OCI-LY7 (cell line): ENCODE measurements at regions not wholly inside any gene's neighbourhood (a gene's known extent, or its start where the extent isn't known, plus 50 kb on each side); places are given as distances from the start of the nearest gene placed in this dataset.

Experiments used
- BruUV-seq: library from RNA; stranded (reverse); fragments of 400-500 nt; replicated peaks from 2 replicates; lab custom pipeline; 2021; lab: Mats Ljungman, UMichigan
- CTCF ChIA-PET: fragments of 300-600 bp; sonication (Branson Sonifier 250); formaldehyde crosslinking; loops from one replicate; lab custom pipeline; 2022; ENCODE audit warnings: antibody characterized with exemption; ENCODE audit not compliant: unreplicated experiment; lab: Charles Lee
- POLR2A ChIA-PET: fragments of 300-600 bp; sonication (Branson Sonifier 250); formaldehyde crosslinking; loops from one replicate; lab custom pipeline; 2022; ENCODE audit warnings: antibody characterized with exemption; lab: Charles Lee
- DNase-seq: peaks from one replicate; pipeline ENCODE4 v3.0.0-alpha.2; 2015; ENCODE audit warnings: low spot score
- H2AFZ ChIP-seq: fragments of 200-600 bp; sonication (generic), shearing (Covaris generic); 2 replicates; pipeline ENCODE4 v1.6.1; 2014; ENCODE audit warnings: mild to moderate bottlenecking, antibody characterized with exemption, low read length, moderate library complexity
- H3K27ac ChIP-seq: fragments of 200-600 bp; sonication (generic); 2 replicates; pipeline ENCODE4 v1.5.1; 2014; ENCODE audit warnings: mixed run types, low read depth, mild to moderate bottlenecking, moderate library complexity, low read length, inconsistent platforms; ENCODE audit not compliant: poor library complexity, severe bottlenecking
- H3K36me3 ChIP-seq: fragments of 200-600 bp; sonication (generic); 2 replicates; pipeline ENCODE4 v1.6.1; 2014; ENCODE audit warnings: mild to moderate bottlenecking, antibody characterized with exemption, low read length, moderate library complexity, mixed read lengths; ENCODE audit not compliant: insufficient read depth
- H3K4me1 ChIP-seq: fragments of 200-600 bp; sonication (generic); 2 replicates; pipeline ENCODE4 v1.5.1; 2014; ENCODE audit warnings: mild to moderate bottlenecking, low read length; ENCODE audit not compliant: insufficient read depth, poor library complexity, severe bottlenecking
- H3K4me2 ChIP-seq: fragments of 200-600 bp; sonication (generic); 2 replicates; pipeline ENCODE4 v1.6.1; 2014; ENCODE audit warnings: mild to moderate bottlenecking, low read length
- H3K4me3 ChIP-seq: fragments of 200-600 bp; sonication (generic); 2 replicates; pipeline ENCODE4 v1.5.1; 2014; ENCODE audit warnings: mild to moderate bottlenecking, low read depth, low read length; ENCODE audit not compliant: poor library complexity, severe bottlenecking
- H3K79me2 ChIP-seq: fragments of 200-600 bp; sonication (generic); 2 replicates; pipeline ENCODE4 v1.6.1; 2016; ENCODE audit warnings: low read depth, mild to moderate bottlenecking, low read length, moderate library complexity, mixed read lengths; ENCODE audit not compliant: insufficient read depth
- H3K9me2 ChIP-seq: fragments of 200-600 bp; sonication (generic); 2 replicates; pipeline ENCODE4 v1.6.1; 2016; ENCODE audit warnings: mild to moderate bottlenecking, low read length, mixed read lengths; ENCODE audit not compliant: insufficient read depth
- H3K9me3 ChIP-seq: fragments of 200-600 bp; sonication (generic); 2 replicates; pipeline ENCODE4 v1.6.1; 2014; ENCODE audit warnings: mild to moderate bottlenecking, mixed run types, low read length, mixed read lengths
- H4K20me1 ChIP-seq: fragments of 200-600 bp; sonication (generic); 2 replicates; pipeline ENCODE4 v1.6.1; 2014; ENCODE audit warnings: mild to moderate bottlenecking, antibody characterized with exemption, low read length, moderate library complexity, mixed read lengths; ENCODE audit not compliant: insufficient read depth
- CTCF ChIP-seq: fragments of 200-600 bp; sonication (generic); conservative IDR thresholded peaks from 2 replicates; pipeline ENCODE4 v1.5.1; 2014; ENCODE audit warnings: mild to moderate bottlenecking, antibody characterized with exemption, low read length, moderate library complexity, mixed read lengths
- EZH2phosphoT487 ChIP-seq: fragments of 200-600 bp; sonication (generic); IDR thresholded peaks from 2 replicates; pipeline ENCODE4 v1.6.1; 2018; ENCODE audit warnings: low read depth, borderline replicate concordance, mild to moderate bottlenecking, mixed run types, antibody characterized with exemption, low read length, moderate library complexity, mixed read lengths
- intact Hi-C: fragments of 100-400 bp; cut with micrococcal nuclease; formaldehyde crosslinking; loops from one replicate; pipeline ENCODE4 v1.10.0; 2022; ENCODE audit not compliant: unreplicated experiment

GRCh38 chr2:16005816-16006536, 65.6 kb downstream of the MYCN start:
- no peaks in the 10 kb centered on the region for H3K36me3 ChIP-seq
- no peaks in the 10 kb centered on the region for H3K9me3 ChIP-seq
- CTCF ChIA-PET: no interaction called here
- no peak overlapping the region for H3K4me2 ChIP-seq
- H3K9me2 ChIP-seq: no peaks in the 10 kb centered on the region
- intact Hi-C loops: no loop called here
- H3K4me1 ChIP-seq: no peaks in the 10 kb centered on the region
- H3K27ac ChIP-seq: no peak overlapping the region
- no peak for DNase-seq
- H3K4me3 ChIP-seq: no peak overlapping the region
- TF ChIP-seq EZH2phosphoT487 (no peak), CTCF (no peak)
- H4K20me1 ChIP-seq: no peaks in the 10 kb centered on the region
- no peak overlapping the region for H2AFZ ChIP-seq
- no TSS peak for BruUV-seq
- H3K79me2 ChIP-seq: no peaks in the 10 kb centered on the region
- POLR2A ChIA-PET: no interaction called here

- POLR2A ChIA-PET: no interaction called here
- intact Hi-C loops: no loop called here
- no TSS peak for BruUV-seq
- H2AFZ ChIP-seq: no peak overlapping the region
- no peak overlapping the region for H3K27ac ChIP-seq
- no peak overlapping the region for H3K4me3 ChIP-seq
- H3K36me3 ChIP-seq: no peaks in the 10 kb centered on the region
- no peaks in the 10 kb centered on the region for H4K20me1 ChIP-seq
- no peaks in the 10 kb centered on the region for H3K4me1 ChIP-seq
- no peaks in the 10 kb centered on the region for H3K9me2 ChIP-seq
- TF ChIP-seq EZH2phosphoT487: no peak
- TF ChIP-seq CTCF: no peak
- no peak overlapping the region for H3K4me2 ChIP-seq
- no peak for DNase-seq
- H3K9me3 ChIP-seq: no peaks in the 10 kb centered on the region
- CTCF ChIA-PET: no interaction called here
- no peaks in the 10 kb centered on the region for H3K79me2 ChIP-seq
These were observed 65.0 kb downstream of the MYCN start for GRCh38 chr2:16005389-16005788.

GRCh38 chr2:16003809-16004208, 63.5 kb downstream of the MYCN start:
- POLR2A ChIA-PET: no interaction called here
- H3K79me2 ChIP-seq: no peaks in the 10 kb centered on the region
- BruUV-seq: no TSS peak

More at GRCh38 chr2:16003809-16004208, 63.5 kb downstream of the MYCN start:
- Histone ChIP-seq H3K27ac (no peak overlapping the region), H3K9me3 (no peaks in the 10 kb centered on the region), H4K20me1 (no peaks in the 10 kb centered on the region), H3K4me3 (no peak overlapping the region), H3K9me2 (no peaks in the 10 kb centered on the region), H3K36me3 (no peaks in the 10 kb centered on the region), H2AFZ (no peak overlapping the region), H3K4me2 (no peak overlapping the region), H3K4me1 (no peaks in the 10 kb centered on the region)
- intact Hi-C loops: no loop called here
- CTCF ChIA-PET: interaction anchor here (0.6 kb wide), 1 partner anchor 673 kb away, joined by 3 read pairs; no protein-coding TSS in a partner anchor
- DNase-seq: no peak
- TF ChIP-seq CTCF (no peak), EZH2phosphoT487 (no peak)
